HL-60 (cell line): ENCODE measurements at regions not wholly inside any gene's neighbourhood (a gene's known extent, or its start where the extent isn't known, plus 50 kb on each side); places are given as distances from the start of the nearest gene placed in this dataset.

Source experiments
- DNase-seq, 2 experiments: peaks; one replicate each; pipeline ENCODE4 v3.0.0-alpha.2; 2010 to 2020; ENCODE audit warnings: low read depth in 1 of 2, low spot score in 1 of 2
- H3K27ac ChIP-seq: fragments of 250-450 bp; sonication (Bioruptor Pico); replicated peaks from 2 replicates; pipeline ENCODE4 v1.5.1; 2020; ENCODE audit warnings: mild to moderate bottlenecking, moderate library complexity
- H3K27me3 ChIP-seq: fragments of 250-450 bp; sonication (Bioruptor Pico); 2 replicates; pipeline ENCODE4 v1.5.1; 2021; ENCODE audit warnings: mild to moderate bottlenecking, moderate library complexity; ENCODE audit not compliant: insufficient read depth, poor library complexity, severe bottlenecking
- H3K4me3 ChIP-seq: replicated peaks from 2 replicates; pipeline ENCODE4 v1.5.1; 2011; ENCODE audit warnings: mild to moderate bottlenecking, control low read depth, low read length; ENCODE audit not compliant: insufficient read depth
- CTCF ChIP-seq: IDR thresholded peaks from one replicate; pipeline ENCODE4 v1.5.1; 2011; ENCODE audit warnings: low read length, control low read depth, inconsistent platforms; ENCODE audit not compliant: insufficient read depth
- GABPA ChIP-seq: IDR thresholded peaks from 2 replicates; pipeline ENCODE4 v1.6.1; 2012; ENCODE audit warnings: low read depth
- POLR2AphosphoS5 ChIP-seq: IDR thresholded peaks from 2 replicates; pipeline ENCODE4 v1.6.1; 2012; ENCODE audit warnings: low read depth
- SPI1 ChIP-seq: IDR thresholded peaks from 2 replicates; pipeline ENCODE4 v1.6.1; 2012; ENCODE audit warnings: low read depth, mild to moderate bottlenecking, borderline replicate concordance
- TF ChIP-seq, protein P1 (sequence below): IDR thresholded peaks from 2 replicates; pipeline ENCODE4 v1.6.1; 2012; ENCODE audit warnings: low read depth; ENCODE audit not compliant: insufficient replicate concordance

- DNase-seq = no peak
- no peaks in the 10 kb centered on the region for H3K27me3 ChIP-seq
- H3K27ac ChIP-seq = no peak overlapping the region
- H3K4me3 ChIP-seq = no peak overlapping the region
- TF ChIP-seq, protein P1, sequence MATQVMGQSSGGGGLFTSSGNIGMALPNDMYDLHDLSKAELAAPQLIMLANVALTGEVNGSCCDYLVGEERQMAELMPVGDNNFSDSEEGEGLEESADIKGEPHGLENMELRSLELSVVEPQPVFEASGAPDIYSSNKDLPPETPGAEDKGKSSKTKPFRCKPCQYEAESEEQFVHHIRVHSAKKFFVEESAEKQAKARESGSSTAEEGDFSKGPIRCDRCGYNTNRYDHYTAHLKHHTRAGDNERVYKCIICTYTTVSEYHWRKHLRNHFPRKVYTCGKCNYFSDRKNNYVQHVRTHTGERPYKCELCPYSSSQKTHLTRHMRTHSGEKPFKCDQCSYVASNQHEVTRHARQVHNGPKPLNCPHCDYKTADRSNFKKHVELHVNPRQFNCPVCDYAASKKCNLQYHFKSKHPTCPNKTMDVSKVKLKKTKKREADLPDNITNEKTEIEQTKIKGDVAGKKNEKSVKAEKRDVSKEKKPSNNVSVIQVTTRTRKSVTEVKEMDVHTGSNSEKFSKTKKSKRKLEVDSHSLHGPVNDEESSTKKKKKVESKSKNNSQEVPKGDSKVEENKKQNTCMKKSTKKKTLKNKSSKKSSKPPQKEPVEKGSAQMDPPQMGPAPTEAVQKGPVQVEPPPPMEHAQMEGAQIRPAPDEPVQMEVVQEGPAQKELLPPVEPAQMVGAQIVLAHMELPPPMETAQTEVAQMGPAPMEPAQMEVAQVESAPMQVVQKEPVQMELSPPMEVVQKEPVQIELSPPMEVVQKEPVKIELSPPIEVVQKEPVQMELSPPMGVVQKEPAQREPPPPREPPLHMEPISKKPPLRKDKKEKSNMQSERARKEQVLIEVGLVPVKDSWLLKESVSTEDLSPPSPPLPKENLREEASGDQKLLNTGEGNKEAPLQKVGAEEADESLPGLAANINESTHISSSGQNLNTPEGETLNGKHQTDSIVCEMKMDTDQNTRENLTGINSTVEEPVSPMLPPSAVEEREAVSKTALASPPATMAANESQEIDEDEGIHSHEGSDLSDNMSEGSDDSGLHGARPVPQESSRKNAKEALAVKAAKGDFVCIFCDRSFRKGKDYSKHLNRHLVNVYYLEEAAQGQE = no peak
- TF ChIP-seq GABPA (no peak), POLR2AphosphoS5 (no peak), CTCF (no peak), SPI1 (no peak)
Measured at GRCh38 chr7:41085244-41085643, 617.6 kb downstream of the INHBA start.

DNA sequence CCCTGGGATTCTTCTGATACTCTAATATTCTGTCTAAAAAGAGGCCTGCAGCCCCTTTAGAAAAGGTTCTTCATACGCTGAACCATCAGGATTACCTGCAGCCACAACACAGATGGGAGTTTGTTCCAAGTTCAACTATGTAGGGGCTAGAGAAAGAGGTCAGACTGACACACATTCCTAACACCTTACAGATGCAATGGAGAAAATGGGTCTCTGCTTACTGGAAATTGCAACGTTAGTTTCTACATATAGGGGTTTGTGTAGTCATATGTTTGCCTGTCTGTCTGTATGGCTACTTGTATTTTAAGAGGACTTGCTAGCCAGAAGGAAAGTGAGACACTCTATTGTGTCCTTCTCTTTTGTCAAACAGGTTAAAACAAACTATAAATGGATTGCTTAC, 618.5 kb downstream of the INHBA start:
- TF ChIP-seq POLR2AphosphoS5 (no peak), CTCF (no peak), GABPA (no peak), SPI1 (no peak)
- TF ChIP-seq, protein P1 = no peak
- no peak for DNase-seq
- H3K4me3 ChIP-seq = no peak overlapping the region
- no peak overlapping the region for H3K27ac ChIP-seq
- no peaks in the 10 kb centered on the region for H3K27me3 ChIP-seq

- H3K27ac ChIP-seq = no peak overlapping the region
- DNase-seq = no peak
- H3K27me3 ChIP-seq = no peaks in the 10 kb centered on the region
- TF ChIP-seq CTCF (no peak), SPI1 (no peak)
- TF ChIP-seq, protein P1 = no peak
- H3K4me3 ChIP-seq = no peak overlapping the region
Measured at GRCh38 chr7:41069635-41070034, 633.3 kb downstream of the INHBA start.
